ENCODE measurements at regions not wholly inside any gene's neighbourhood (a gene's known extent, or its start where the extent isn't known, plus 50 kb on each side); places are given as distances from the start of the nearest gene placed in this dataset.

DNA sequence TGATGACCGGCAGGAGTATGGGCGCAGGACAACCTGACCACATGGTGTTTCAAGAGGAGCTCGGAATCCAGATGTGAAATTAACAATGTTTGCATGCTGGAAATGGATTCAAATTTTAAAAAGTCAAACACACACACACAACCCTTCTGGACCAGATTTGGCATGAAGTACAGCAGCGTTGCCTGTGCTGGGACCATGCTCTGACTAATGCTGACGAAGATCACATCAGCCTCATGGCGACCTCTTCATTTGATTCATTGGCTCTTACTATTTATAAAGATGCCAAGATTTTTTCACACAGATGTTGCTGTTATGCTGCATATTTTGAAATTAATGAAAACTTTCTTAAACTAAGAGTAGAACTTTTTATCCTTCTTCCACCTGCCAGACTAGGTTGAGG lies 926.6 kb upstream of the TMEM132C start:
- DNase-seq (ENCODE audit: low read depth in 2 of 2), result peak in 1 of 2 donors; percentile 2
- TF ChIP-seq, protein P1, sequence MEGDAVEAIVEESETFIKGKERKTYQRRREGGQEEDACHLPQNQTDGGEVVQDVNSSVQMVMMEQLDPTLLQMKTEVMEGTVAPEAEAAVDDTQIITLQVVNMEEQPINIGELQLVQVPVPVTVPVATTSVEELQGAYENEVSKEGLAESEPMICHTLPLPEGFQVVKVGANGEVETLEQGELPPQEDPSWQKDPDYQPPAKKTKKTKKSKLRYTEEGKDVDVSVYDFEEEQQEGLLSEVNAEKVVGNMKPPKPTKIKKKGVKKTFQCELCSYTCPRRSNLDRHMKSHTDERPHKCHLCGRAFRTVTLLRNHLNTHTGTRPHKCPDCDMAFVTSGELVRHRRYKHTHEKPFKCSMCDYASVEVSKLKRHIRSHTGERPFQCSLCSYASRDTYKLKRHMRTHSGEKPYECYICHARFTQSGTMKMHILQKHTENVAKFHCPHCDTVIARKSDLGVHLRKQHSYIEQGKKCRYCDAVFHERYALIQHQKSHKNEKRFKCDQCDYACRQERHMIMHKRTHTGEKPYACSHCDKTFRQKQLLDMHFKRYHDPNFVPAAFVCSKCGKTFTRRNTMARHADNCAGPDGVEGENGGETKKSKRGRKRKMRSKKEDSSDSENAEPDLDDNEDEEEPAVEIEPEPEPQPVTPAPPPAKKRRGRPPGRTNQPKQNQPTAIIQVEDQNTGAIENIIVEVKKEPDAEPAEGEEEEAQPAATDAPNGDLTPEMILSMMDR (IDR thresholded peaks at IDR 0.05; ENCODE audit: low read depth, low read length), result no peak
- H3K4me3 ChIP-seq (replicated peaks in 1 of 2; ENCODE audit: low read depth in 2 of 2, low read length in 2 of 2), result no peak overlapping the region

DNA sequence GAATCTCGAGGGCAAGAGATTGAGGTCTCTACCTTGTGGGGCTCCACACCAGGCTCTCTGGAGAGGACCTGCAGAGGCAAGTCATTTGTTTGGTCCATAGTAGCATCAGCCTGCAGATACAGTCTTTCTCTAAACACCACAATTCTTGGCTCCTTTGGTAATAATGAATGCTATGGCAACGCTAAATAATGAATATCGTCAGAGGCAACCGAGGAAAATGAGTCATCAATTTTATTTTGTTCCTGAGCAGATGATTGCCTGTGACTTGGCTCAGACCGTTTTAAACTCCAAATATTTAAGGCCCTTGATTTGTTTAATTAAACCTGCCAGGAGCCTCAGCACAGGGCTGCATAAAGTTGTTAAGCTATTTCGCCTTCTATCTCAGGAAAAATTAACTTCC lies 924.1 kb upstream of the TMEM132C start:
- TF ChIP-seq, protein P1 (IDR thresholded peaks at IDR 0.05; ENCODE audit: low read depth, low read length), result no peak
- DNase-seq (ENCODE audit: low read depth in 2 of 2), result peak in 1 of 2 donors; percentile 16

DNA sequence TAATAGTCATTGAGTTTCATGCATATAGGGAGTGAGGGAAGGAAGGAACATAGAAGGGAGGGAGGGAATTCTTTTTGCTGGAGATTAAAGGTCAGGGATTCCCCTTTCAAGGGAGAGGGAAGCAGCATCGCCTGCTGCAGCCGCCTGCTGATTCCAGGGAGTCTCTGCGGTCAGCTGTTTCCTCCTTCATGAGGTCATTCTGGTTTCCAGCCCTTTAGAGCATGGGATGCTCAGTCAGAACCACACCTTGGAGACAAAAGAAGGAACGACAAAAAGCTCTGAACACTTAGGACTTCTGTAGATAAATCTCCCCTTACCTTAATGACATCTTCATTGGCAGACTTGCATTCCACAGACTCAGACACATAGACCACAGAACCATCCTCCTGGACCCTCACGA lies 923.0 kb upstream of the TMEM132C start:
- TF ChIP-seq, protein P1 (IDR thresholded peaks at IDR 0.05; ENCODE audit: low read depth, low read length), result no peak
- DNase-seq (ENCODE audit: low read depth in 2 of 2), result peak in 1 of 2 donors; percentile 39
- H3K4me3 ChIP-seq (replicated peaks in 1 of 2; ENCODE audit: low read depth in 2 of 2, low read length in 2 of 2), result no peak overlapping the region

More for the DNA sequence above, 924.1 kb upstream of the TMEM132C start:
- no peak overlapping the region for H3K4me3 ChIP-seq (replicated peaks in 1 of 2; ENCODE audit: low read depth in 2 of 2, low read length in 2 of 2)

DNA sequence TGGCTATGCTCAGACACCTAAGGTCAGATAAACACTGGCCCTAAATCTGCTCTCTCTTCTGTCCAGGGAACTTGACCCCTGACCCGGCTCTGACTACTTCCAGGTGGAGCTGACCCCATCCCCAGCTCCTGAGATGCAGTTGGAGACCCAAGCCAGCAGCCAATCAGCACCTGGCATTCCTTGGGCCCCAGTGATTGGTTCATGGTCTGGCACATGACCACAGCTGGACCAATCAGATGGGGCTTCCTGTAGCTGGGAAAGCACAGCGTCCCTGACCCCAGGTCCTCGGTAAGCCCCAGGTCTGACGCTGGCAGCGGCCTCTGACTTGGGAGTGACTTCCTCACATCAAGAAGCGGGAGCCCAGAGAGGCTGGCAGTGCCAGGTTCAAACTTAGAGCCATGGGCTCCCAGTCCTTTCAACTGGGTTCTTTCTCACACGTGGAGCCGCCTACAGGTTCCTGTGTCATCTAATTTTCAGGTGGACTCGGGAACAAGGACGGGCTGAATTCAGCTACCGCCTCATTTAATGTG lies 915.4 kb upstream of the TMEM132C start:
- DNase-seq (ENCODE audit: low read depth in 2 of 2), result no peak
- H3K4me3 ChIP-seq (replicated peaks in 1 of 2; ENCODE audit: low read depth in 2 of 2, low read length in 2 of 2), result no peak overlapping the region
- TF ChIP-seq, protein P1 (IDR thresholded peaks at IDR 0.05; ENCODE audit: low read depth, low read length), result no peak

DNA sequence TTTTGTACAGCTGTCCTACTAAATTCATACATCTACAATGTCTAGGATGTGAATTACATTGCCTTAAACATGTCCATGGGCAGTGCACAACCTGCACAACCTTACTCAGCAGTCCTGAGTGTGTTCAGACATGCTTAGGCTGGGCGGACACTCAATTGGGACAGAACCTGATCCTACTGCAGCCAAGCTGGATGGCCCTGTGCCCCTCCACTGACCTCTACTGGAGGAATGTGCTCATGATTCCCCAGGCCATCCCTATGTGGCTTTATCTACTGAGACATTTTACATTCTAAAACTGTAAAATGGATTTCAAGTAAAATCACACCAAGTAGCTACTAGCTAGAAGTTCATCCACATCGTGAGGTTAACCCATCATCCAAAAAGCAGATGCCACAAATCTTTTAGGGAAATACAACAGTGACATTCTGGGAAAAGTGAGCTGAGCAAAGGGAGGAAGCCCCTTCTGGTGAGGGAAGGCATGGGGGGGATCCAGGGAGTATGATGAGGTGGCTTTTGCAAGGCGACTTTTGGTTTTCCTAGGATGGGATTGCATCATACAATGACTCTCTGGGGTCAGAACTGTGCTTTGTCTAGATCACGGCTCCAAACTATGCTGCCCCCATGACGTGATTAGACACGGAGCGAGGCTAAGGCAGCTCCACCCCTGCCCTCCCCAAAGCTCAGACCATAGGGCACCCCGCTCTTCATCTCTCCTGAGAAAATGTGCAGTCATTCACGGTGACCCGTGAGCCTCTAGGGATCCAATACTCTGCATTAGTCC lies 911.7 kb upstream of the TMEM132C start:
- TF ChIP-seq, protein P1 (IDR thresholded peaks at IDR 0.05; ENCODE audit: low read depth, low read length), result peak; percentile 77
- peak in 1 of 2 donors; percentile 58 for DNase-seq (ENCODE audit: low read depth in 2 of 2)
- H3K4me3 ChIP-seq (replicated peaks in 1 of 2; ENCODE audit: low read depth in 2 of 2, low read length in 2 of 2), result no peak overlapping the region

DNA sequence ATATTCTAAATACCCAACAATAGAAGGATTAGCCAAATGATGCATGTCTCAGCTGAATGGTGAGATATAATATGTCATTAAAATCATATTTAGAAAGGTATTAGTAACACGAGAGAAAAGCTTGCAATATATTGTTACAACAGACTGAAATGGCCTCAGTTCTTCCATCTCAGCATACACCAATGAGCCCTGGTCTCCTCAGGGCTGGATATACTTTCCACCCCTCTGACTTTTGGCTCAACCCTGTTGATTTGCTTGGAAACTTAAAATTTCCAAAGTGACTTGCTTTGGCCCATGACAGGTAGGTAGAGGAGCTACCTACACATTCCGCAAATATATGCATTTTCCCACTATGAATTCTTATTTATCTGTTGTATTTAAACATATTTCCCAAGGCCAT lies 908.1 kb upstream of the TMEM132C start:
- DNase-seq (ENCODE audit: low read depth in 2 of 2), result no peak
- no peak overlapping the region for H3K4me3 ChIP-seq (replicated peaks in 1 of 2; ENCODE audit: low read depth in 2 of 2, low read length in 2 of 2)
- TF ChIP-seq, protein P1 (IDR thresholded peaks at IDR 0.05; ENCODE audit: low read depth, low read length), result no peak

All from cardiac fibroblast (primary cell).